Neural progenitor cell (in vitro differentiated cells): ENCODE measurements at regions not wholly inside any gene's neighbourhood (a gene's known extent, or its start where the extent isn't known, plus 50 kb on each side); places are given as distances from the start of the nearest gene placed in this dataset.

Experiments used
- DNase-seq: peaks from one replicate; pipeline ENCODE4 v3.0.0-alpha.2; 2016; ENCODE audit warnings: low spot score
- H2AFZ ChIP-seq: fragments of 200-600 bp; sonication (generic); replicated peaks from 2 replicates; pipeline ENCODE4 v1.6.1; 2016; ENCODE audit warnings: antibody characterized with exemption
- H3F3A ChIP-seq: fragments of 200-600 bp; sonication (generic); 2 replicates; pipeline ENCODE4 v1.6.1; 2016; ENCODE audit warnings: antibody characterized with exemption, low read depth
- H3K27ac ChIP-seq: fragments of 200-600 bp; sonication (generic); 2 replicates; pipeline ENCODE4 v1.5.1; 2016; ENCODE audit warnings: mild to moderate bottlenecking
- H3K27me3 ChIP-seq: fragments of 200-600 bp; sonication (generic); 2 replicates; pipeline ENCODE4 v1.6.1; 2016; ENCODE audit warnings: mild to moderate bottlenecking, moderate library complexity
- H3K36me3 ChIP-seq: fragments of 200-600 bp; sonication (generic); 2 replicates; pipeline ENCODE4 v1.5.1; 2016
- H3K4me1 ChIP-seq: fragments of 200-600 bp; sonication (generic); 2 replicates; pipeline ENCODE4 v1.6.1; 2016; ENCODE audit warnings: mixed run types
- H3K4me2 ChIP-seq: fragments of 200-600 bp; sonication (generic); 2 replicates; pipeline ENCODE4 v1.6.1; 2016
- H3K4me3 ChIP-seq: fragments of 200-600 bp; sonication (generic); 2 replicates; pipeline ENCODE4 v1.5.1; 2016
- H3K79me2 ChIP-seq: fragments of 200-600 bp; sonication (generic); 2 replicates; pipeline ENCODE4 v1.6.1; 2016; ENCODE audit warnings: low read depth
- H3K9ac ChIP-seq: fragments of 200-600 bp; sonication (generic); 2 replicates; pipeline ENCODE4 v1.6.1; 2016
- H3K9me3 ChIP-seq: fragments of 200-600 bp; sonication (generic); 2 replicates; pipeline ENCODE4 v1.5.1; 2016; ENCODE audit warnings: low read depth
- H4K20me1 ChIP-seq: fragments of 200-600 bp; sonication (generic); 2 replicates; pipeline ENCODE4 v1.6.1; 2016; ENCODE audit warnings: low read depth
- H3K27ac Mint-ChIP-seq: 3 replicates; pipeline ENCODE4 v1.8.0; 2021; ENCODE audit warnings: mixed read lengths
- H3K27me3 Mint-ChIP-seq: 2 replicates; pipeline ENCODE4 v1.8.0; 2022; ENCODE audit warnings: low read depth, mild to moderate bottlenecking, inconsistent platforms, moderate library complexity, mixed read lengths; ENCODE audit not compliant: insufficient read depth
- H3K36me3 Mint-ChIP-seq: 3 replicates; pipeline ENCODE4 v1.8.0; 2021; ENCODE audit warnings: mixed read lengths
- H3K4me1 Mint-ChIP-seq: 3 replicates; pipeline ENCODE4 v1.8.0; 2021; ENCODE audit warnings: mixed read lengths
- H3K4me3 Mint-ChIP-seq: 3 replicates; pipeline ENCODE4 v1.8.0; 2021; ENCODE audit warnings: mild to moderate bottlenecking, moderate library complexity, mixed read lengths
- H3K9me3 Mint-ChIP-seq: 3 replicates; pipeline ENCODE4 v1.8.0; 2020; ENCODE audit warnings: mixed read lengths
- CTCF ChIP-seq: fragments of 200-600 bp; sonication (generic); IDR thresholded peaks from 2 replicates; pipeline ENCODE4 v1.5.1; 2017; ENCODE audit warnings: antibody characterized with exemption, mild to moderate bottlenecking
- EZH2 ChIP-seq: fragments of 200-600 bp; sonication (generic); IDR thresholded peaks from 2 replicates; pipeline ENCODE4 v1.6.1; 2017; ENCODE audit warnings: antibody characterized with exemption, mild to moderate bottlenecking, moderate library complexity
- EZH2phosphoT487 ChIP-seq: fragments of 200-600 bp; sonication (generic); IDR thresholded peaks from 2 replicates; pipeline ENCODE4 v1.6.1; 2017; ENCODE audit warnings: antibody characterized with exemption

DNA sequence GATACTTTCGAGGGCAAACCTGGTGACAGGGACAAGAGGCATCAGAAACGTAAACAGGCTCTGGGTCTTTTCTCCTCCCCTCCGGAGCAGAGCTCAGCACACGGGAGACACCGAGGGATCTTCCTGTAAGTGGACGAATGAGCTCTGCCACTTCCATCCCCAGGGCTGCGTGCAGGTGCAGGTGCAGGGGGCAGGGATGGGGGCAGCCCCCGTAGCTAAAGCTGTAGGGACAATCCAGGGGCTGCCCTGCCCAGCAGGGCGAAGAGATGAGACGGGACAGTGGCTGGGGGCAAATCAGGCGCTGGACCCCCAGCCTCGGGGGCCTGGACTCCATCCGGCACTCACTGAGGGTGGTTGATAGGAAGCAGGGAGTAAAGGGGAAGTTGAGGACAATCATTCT, 505.4 kb downstream of the BRD1 start:
- Histone ChIP-seq H3K4me2 (no peak overlapping the region), H3K9me3 (no peaks in the 10 kb centered on the region), H3K79me2 (no peaks in the 10 kb centered on the region), H3K4me1 (no peaks in the 10 kb centered on the region), H2AFZ (no peak overlapping the region), H3K4me3 (no peak overlapping the region), H3K36me3 (no peaks in the 10 kb centered on the region), H3K27me3 (peaks cover 7% of the 10 kb centered on the region), H4K20me1 (no peaks in the 10 kb centered on the region), H3F3A (no peaks in the 10 kb centered on the region), H3K27ac (no peak overlapping the region), H3K9ac (no peak overlapping the region)
- Mint-ChIP-seq H3K36me3 (no peaks in the 10 kb centered on the region), H3K27ac (peak overlapping the region; percentile 32), H3K9me3 (peaks cover 13% of the 10 kb centered on the region), H3K4me3 (no peak overlapping the region), H3K27me3 (peaks cover 3% of the 10 kb centered on the region), H3K4me1 (no peaks in the 10 kb centered on the region)
- TF ChIP-seq EZH2phosphoT487 (no peak), CTCF (no peak), EZH2 (no peak)
- no peak for DNase-seq

DNA sequence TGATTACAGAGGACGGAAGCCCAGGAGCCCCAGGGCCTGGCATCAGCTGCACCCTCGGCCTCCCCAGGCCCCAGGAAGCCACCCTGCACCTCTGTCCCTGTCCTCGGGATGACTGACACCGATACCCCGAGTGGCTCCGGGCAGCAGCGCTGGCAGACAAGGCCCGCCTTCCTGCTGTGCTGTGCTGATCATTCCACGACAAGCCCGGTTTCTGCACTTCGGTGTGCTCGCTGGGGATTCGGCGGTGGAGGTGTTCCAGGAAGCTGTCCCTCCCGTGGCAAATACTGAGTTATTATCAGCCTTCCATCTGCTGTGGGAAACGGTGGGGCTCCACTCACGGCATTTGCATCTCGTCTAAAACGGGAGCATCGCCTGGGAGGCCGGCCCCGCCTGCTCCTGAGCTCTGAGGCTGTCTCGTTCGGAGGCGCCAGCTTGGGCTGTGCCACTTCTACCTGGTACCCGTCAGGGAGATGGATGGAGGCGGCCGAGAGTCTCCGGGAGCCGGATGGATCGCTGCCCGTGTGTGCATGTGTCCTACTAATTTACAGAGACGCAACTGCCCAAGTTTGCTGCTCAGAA, 506.1 kb downstream of the BRD1 start:
- no peak overlapping the region for H3K4me3 ChIP-seq
- no peaks in the 10 kb centered on the region for H3K79me2 ChIP-seq
- no peaks in the 10 kb centered on the region for H3K9me3 ChIP-seq
- DNase-seq: no peak
- H4K20me1 ChIP-seq: no peaks in the 10 kb centered on the region
- peaks cover 7% of the 10 kb centered on the region for H3K27me3 ChIP-seq
- no peaks in the 10 kb centered on the region for H3F3A ChIP-seq
- H3K4me1 ChIP-seq: no peaks in the 10 kb centered on the region
- Mint-ChIP-seq H3K27me3 (peaks cover 3% of the 10 kb centered on the region), H3K27ac (no peak overlapping the region), H3K9me3 (peaks cover 7% of the 10 kb centered on the region), H3K4me1 (no peaks in the 10 kb centered on the region), H3K36me3 (no peaks in the 10 kb centered on the region), H3K4me3 (no peak overlapping the region)
- H3K27ac ChIP-seq: no peak overlapping the region
- no peak overlapping the region for H2AFZ ChIP-seq
- H3K9ac ChIP-seq: no peak overlapping the region
- no peak overlapping the region for H3K4me2 ChIP-seq
- H3K36me3 ChIP-seq: no peaks in the 10 kb centered on the region
- TF ChIP-seq EZH2 (no peak), EZH2phosphoT487 (no peak), CTCF (no peak)

GRCh38 chr22:49320714-49321476, 506.8 kb downstream of the BRD1 start:
- H3K9me3 Mint-ChIP-seq: peaks cover 4% of the 10 kb centered on the region
- no peaks in the 10 kb centered on the region for H3K36me3 Mint-ChIP-seq
- H3K27me3 ChIP-seq: peaks cover 7% of the 10 kb centered on the region
- H3K79me2 ChIP-seq: no peaks in the 10 kb centered on the region
- no peak overlapping the region for H3K4me2 ChIP-seq
- TF ChIP-seq EZH2phosphoT487: no peak
- TF ChIP-seq EZH2: no peak
- TF ChIP-seq CTCF: no peak
- H3K9me3 ChIP-seq: no peaks in the 10 kb centered on the region
- no peak overlapping the region for H3K9ac ChIP-seq
- no peaks in the 10 kb centered on the region for H4K20me1 ChIP-seq
- H3K4me1 Mint-ChIP-seq: no peaks in the 10 kb centered on the region
- DNase-seq: no peak
- H3K4me3 Mint-ChIP-seq: no peak overlapping the region
- no peaks in the 10 kb centered on the region for H3K4me1 ChIP-seq
- no peak overlapping the region for H3K4me3 ChIP-seq
- H3K27me3 Mint-ChIP-seq: peaks cover 4% of the 10 kb centered on the region
- H3K36me3 ChIP-seq: no peaks in the 10 kb centered on the region
- no peaks in the 10 kb centered on the region for H3F3A ChIP-seq
- no peak overlapping the region for H3K27ac Mint-ChIP-seq
- no peak overlapping the region for H2AFZ ChIP-seq
- no peak overlapping the region for H3K27ac ChIP-seq
